Suppressor macrophage treated with lipopolysaccharide for 1 hour (primary cell): ENCODE measurements at regions not wholly inside any gene's neighbourhood (a gene's known extent, or its start where the extent isn't known, plus 50 kb on each side); places are given as distances from the start of the nearest gene placed in this dataset.

Experiments used
- DNase-seq, 3 donors: peaks; one replicate each; pipeline ENCODE4 v3.0.0-alpha.2; 2020 to 2022

DNA sequence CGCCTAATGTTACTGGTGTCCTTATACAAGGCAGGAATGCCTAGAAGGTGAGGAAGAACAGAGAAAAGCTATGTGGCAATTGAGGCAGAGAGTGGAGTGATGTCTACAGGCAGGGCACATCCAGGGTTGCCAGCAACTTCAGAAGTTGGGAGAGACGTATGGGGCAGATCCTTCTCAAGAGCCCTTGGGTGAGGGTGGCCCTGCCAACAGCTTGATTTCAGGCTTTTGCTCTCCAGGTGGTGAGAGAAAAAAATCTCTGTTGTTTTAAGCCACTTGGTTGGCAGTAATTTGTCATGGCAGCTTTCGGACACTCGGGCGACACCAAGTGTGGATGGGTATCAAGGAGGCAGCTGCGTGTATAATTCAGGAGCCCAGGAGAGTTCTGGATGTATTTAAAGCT is 217.4 kb upstream of the SMIM21 start:
- no peak for DNase-seq

DNA sequence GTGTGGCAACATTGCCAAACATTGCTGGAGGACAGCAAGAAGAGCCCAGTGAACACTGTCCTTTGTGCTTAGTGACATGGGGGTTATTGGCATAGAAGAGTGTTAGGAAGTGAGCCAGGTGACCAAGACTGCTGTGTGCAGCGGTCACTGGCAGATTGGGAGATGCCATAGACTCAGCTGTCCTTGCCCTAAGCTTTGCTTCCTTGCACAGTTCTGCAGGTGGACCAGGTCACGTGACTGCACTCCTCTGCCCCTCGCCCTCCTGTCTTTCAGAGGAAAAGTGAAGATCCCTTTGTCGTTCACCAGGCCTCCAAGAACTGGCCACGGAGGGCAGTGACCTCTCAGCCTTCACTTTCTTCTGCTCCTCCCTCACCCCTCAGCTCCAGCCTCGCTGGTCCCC is 215.6 kb upstream of the SMIM21 start:
- no peak for DNase-seq

DNA sequence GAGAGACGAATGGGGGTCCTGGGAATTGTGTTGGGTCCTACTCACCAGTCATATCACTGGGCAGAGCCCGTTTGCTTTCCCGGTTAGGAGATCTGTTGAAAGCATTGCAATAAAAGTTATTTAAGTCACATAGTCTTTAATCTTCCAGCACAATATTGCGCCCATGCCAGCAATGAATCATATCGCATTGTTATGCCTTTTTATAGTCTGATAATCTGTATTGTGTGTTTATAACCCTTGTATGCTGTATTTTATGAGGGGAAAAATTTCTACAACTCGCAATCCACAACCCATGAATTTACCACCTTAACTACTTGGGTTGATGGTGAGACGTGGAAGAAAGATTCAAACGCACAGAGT is 211.9 kb upstream of the SMIM21 start:
- DNase-seq: no peak

DNA sequence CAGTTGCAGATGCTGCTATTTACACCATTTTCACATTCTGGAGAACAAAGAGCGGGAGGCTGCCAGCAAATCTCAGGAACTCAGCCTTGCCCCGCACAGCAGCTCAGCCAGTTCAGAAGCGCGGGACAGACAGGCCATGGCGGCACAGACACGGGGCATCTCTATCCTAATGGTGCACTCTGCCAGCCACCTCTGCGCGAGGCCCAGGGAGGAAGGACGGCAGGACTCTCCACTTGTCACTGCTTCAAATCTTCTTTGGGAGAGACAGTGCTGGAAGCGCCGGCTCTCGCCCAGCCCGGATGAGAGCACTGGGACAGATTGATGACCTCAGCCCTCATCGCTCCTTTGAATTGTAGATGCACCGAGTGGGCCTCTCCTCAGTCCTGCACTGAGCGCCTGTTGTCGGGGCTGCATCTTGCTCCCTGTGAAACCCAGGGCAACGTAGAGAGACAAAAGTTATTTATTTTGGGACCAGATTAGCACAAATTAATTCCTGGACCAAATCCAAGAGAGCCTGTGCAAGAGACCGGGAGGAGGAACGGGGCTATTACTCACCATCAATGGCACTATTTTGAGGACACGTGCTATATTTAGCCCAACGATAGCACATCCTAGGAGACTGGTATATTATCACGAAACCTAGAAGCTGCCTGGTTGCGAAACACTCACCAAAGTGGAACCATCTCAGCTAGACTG is 211.4 kb upstream of the SMIM21 start:
- no peak for DNase-seq

DNA sequence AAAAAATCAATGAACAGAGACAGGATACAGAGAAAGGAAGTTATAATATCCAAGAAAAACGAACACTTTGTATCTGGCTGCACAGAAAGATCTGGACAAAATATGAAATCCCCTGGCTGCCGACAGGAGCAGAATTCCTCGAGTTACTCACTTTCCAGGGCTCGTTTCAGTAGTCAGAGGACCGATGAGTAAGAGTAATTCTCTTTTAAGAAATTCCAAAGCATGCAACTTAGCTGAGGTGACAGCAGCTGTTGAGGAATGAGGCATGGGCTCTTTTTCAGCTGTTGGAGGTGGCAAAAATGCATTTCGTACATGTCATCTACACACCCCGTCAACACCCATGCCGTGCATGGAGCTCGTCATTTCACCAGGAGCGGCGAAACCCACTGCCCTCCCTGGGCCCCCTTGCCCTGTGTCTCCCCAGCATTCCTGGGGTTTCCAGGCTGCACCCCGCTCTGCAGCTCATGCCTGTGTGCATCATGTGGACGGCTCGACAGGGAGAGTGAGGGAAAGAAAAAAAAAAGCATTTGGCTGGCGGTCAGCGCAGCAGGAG is 210.8 kb upstream of the SMIM21 start:
- no peak for DNase-seq

DNA sequence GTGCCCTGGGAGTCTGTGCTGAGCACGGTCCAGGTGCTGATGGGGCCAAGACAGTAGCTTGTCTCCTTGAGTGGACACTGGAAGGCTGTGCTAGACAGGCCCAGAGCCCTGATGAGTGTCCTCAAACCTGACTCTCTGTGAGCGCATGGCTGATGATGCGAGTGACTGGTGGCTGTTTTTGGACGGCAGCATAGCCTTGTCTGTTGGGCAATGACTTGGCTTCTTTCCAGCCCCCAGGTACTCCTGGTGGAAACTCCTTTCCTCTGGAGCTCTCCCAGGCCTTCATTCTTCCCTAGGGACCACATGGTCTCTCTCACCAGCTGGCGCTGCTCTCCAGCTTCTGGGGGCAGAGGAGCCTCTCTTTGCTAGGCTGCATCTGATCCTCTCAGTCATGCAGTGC is 207.6 kb upstream of the SMIM21 start:
- DNase-seq: no peak

DNA sequence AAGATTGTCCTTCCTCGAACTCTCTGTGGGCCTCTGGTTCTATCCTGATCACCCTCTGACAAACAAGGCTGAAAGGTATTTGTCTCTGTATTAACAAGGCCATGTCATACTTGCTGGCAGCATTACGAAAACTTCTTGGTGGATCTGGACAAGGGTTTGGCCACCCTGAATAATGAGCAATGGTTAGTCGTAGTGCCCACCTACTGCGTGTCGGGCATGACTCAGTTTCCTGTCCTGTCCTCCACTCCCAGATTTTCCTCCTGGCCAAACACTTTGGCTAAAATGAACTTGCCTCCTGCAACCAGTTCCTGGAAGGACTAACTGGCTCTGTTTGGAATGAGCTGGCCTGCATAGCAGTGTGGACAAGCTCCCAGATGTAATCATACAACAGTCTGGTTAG is 198.5 kb upstream of the SMIM21 start:
- no peak for DNase-seq

DNA sequence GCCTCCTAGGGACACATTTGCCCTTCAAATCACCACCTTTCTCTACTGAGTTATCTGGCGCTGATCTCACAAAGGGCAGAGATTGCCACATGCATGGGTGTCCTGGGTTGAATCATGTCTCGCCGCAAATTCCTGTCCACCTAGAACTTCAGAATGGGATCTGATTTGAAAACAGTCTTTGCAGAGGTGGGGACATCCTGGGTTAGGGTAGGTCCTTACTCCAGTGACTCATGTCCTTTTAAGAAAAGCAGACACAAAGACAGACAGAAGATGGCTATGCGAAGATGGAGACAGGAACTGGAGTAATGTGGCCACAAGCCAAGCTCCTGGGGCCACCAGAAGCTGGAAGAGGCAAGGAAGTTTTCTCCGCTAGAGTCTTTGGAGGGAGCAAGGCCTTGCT is 197.4 kb upstream of the SMIM21 start:
- no peak for DNase-seq

DNA sequence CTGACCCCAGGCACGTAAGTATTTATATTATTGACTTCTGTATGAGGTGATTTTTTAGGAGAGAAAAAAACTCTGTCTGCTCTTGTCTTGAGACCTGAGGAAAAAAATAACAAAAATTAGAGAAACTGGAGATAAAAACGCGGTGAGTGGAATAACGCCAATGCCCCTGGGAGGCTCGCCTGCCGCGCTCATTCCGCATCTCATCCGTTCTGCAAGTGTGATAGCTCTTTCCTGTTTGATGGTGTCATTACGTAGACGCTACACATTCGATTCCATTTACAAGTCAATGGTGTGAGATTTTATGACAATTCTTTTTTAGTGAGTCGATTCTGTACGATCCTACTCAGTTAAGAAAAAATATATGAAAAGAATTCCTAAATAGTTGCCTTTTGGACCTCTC is 194.3 kb upstream of the SMIM21 start:
- DNase-seq: no peak

DNA sequence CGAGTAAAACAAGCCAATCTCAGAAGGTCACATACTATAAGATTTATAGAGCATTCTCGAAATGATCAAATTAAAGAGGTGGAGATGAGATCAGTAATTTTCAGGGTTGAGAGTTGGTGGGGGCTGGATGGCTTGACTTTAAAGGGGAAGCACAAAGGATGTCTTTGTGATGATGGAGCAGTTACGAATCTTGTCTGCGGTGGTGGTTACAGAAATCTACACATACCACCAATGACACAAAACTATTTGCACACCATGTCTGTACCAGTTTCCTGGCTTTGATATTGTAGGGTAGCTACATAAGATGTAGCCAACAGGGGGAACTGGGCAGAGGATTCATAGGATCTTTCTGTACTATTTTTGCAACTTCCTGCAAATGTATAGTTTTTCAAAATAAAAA is 190.6 kb upstream of the SMIM21 start:
- no peak for DNase-seq

DNA sequence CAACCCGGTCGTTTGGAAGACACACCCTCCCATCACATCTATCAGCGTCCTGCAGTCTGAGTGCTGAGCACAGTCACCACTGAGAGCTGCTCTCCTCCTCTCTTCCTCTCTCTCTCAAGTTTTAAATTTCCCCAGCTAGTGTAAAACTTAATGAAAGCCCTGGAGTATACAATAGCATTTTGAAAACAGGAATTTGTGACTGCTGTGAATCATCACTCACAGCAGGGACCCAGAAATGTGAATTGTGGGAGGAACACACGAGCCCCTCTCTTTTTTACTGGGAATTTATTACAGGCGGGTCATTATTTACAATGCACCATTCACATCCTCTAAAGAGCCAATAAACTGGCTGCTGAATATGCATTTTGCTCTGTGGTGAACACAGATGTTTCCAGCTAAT is 185.0 kb upstream of the SMIM21 start:
- DNase-seq: no peak

DNA sequence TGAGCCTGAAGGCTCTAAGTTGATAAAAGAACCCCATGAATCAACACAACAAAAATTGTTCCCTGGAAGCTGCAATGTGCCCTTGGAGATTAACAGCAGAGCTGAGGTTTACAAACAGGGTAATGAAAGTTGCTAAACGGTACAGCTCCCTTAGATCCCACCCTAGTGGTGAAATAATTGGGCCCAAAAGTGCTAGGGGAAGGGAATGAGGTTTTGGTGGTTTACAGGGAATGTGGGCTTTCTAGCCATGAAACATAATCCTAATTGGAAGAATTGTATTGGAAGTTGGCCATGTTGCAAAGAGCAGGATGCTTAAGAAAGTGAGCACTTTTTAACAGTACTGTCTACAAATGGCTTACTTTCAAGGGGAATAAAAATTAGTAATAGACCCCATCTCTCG is 180.2 kb upstream of the SMIM21 start:
- DNase-seq: no peak

DNA sequence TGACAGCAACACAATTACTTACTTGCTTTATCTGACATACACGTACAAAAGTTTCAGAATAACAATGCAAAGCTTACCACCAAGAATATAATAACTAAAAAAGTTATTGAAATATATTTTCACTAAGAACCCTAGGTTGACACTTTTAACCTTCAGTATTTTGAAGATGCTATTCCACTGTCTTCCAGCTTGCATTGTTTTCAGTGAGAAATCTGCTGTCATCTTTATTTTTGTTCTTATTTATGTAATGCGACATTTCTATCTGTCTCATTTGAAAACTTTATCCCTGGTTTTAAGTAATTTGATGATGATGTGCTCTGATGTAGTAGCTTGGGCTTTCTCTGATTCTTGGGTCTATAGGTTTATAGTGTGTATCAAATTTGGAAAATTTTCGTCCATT is 165.0 kb upstream of the SMIM21 start:
- DNase-seq: no peak

DNA sequence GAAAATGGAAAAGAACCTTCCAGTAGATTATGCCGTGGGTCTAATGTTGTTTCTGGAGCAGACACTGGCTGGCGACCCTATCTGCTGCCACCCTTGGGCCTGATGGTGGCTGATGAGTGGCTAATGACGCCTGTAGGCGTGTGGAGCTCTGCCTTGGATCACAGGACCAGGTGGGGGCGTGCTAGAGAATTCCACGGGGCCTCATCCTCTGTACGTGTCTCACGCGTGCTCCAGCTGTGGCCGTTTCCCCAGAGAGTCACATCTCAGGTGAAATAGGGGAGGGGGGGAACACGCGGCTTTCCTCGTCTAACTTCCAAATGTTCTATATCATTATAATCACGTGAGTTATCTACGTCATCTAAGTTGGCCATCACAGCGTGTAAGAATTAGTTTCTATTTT is 160.9 kb upstream of the SMIM21 start:
- no peak for DNase-seq

DNA sequence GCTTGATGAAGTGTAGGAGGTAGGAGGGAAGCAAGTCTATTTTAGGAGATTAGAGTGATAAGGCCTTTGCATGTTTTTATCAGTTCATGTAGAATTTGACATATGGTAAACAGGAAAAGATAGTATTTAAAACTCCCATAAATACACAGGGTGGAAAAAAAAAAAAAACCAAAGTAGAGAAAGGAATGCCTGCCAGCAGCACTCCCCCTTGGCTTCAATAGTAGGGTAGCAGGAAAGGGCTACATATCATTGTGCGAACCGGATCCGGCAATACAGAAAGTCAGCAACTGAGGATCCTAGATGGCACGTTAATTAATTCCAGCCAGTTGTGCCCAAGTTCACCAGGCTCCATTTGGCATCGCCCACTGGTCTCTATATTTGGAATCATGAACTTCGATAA is 159.6 kb upstream of the SMIM21 start:
- DNase-seq: no peak

DNA sequence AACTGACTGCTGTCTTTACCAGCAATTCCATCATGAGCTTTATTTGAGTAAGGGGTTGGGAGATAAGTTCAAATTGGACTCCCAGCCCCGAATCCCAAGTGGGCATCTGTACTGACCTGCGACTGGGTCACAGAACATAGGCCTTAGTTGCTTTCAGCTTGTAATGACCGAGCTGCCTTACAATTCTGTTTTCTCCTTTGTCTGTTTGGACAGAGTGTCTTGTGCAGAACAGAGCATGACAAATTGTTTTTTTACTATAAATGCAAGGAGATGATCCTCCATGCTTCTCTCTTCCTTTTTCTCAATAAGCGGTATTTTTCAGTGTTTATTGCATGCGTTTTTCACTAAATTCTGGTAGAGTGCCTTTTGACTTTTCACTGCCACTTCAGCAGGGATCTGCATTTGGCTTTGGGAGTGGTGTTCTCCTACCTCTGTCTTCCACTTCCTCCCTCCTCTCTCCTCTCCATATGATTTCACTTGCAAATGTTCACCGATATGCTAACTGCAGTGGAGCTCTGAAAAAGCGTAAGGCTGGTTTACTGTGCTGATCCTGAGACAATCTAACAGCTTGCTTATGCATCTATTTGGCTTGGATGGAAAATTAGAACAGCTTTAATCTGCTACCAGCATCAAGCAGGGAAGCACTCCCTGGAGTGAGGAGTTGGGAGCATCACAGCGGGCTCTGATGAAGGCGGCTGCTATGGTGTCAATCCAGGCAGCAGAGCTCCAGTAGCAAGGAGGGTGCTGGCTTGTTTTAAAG is 158.8 kb upstream of the SMIM21 start:
- DNase-seq: no peak

DNA sequence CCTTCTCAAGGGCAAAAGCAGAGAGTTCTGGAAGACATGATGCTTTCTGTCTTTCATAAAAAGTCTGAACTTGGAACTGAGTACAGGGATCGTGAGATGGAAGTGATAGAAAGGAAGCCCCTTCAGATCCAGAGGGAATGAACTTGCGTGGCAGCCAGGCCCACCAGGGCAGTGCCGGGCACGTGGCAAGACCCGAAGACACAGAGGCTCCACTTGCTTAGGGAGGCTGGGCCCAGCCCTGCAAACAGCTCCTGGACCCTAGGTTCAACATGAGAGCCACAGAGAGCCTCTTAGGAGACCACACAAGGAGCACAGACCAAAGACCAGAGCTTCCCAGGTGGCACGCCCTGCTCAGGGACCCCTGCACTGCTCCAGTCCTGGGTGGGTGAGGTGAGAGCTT is 155.4 kb upstream of the SMIM21 start:
- no peak for DNase-seq

DNA sequence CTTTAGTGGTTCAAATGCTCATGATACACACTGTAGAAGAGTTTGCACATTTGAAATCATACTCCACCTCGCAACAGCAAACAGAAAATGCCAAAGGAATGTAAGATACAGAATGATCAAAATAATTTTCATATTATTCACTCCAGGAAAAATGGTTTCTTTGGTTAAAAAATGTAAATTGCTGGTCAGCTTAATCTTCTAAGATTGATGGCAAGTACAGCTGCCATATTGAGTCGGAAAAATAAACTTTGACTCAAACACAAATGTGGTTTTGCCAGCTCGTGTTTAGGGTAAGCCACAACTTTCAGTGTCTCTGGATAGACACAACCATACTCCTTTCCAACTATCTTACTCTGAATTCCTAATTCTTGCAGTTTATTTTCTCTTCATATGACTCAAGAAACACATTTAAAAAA is 154.9 kb upstream of the SMIM21 start:
- no peak for DNase-seq

DNA sequence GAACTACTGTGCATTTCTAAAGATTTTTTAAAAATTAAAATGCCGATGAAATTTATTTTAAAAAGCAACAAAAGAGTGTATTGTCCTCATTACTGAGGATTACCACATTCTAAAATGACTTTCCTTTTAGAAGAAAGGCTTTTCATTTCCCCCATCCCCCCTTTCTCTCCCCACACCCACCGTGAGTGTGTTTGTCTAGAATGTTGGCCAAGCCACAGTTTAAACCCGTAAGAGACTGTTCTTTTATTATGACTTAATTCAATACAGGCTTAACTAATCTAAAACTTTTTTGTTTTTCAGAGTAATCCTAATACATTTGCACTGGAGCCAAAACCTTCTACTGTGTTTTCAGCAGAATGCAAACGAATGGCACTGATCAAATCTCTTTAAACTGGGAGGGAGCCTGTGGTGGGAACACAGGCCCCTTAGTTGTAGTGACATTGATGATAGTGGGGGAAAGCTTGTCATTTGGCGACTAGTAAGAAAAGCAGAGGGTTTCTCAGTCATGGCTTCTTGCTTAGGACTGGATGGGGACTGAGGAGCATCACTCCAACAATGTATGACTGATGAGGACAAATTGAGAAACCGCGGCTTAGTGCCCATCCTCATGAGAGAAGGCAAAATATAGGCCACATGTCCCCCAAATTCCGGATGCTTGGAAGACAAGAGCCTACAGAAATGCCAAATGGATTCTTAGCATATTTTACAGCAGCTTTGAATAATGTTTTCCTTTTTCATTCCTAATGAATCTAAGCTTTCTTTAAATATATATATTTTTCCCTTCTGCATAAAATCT is 154.0 kb upstream of the SMIM21 start:
- DNase-seq: no peak

DNA sequence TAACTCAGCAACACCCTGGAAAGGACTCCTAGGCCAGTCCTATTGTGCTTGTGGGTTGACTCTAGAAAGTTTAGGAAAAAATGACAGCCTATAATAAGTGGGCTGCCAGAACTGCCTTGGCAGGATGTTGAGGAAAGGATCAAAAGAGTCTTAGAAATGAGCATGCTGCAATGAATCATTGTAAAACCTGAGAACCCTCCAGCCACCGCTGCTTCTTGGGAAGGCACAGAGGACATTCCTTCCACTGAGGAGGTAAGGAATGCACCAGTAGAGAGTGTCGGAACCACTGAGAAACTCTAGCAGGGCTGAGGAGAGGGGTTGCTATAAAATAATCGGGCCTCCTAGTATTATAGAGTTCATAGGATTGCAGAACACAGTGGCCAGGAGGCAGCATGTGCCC is 146.7 kb upstream of the SMIM21 start:
- DNase-seq: no peak

DNA sequence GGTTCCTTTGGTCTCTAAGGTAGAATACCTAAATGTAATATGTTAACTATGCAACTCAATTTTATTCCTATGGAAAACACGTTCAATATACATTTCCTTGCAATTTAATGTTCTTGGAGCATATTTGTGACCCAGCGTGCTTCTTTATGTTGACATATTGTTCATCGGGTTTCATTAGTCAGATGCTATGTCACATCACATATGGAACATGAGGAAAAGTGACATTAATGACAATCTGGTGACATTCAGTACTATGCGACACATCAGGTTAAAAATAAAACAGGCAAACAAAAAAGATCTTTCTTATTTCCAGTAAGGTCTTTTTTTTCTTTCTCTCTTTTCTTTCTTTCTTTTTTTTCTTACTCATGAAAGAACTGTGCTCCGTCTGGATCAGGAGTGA is 135.6 kb upstream of the SMIM21 start:
- DNase-seq: no peak

DNA sequence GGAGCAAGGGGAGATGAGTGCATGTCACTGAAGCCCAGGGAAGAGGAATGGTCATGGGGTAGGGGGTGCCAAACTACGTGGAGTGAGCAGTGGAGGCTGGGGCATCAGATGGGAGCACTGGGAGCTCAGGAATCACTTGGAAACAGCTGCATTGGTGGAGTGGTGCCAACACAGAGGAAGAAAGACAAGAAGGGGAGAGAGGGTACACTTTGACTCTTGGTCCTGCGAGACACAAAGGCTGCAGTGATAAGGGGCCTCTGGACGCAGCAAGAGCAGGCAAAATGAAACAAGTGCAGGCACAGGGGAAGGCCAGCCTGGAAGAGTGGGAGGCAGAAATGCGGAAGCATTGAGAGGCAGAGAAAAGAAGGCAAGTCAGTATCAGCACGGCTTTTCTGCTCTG is 134.7 kb upstream of the SMIM21 start:
- DNase-seq: no peak

DNA sequence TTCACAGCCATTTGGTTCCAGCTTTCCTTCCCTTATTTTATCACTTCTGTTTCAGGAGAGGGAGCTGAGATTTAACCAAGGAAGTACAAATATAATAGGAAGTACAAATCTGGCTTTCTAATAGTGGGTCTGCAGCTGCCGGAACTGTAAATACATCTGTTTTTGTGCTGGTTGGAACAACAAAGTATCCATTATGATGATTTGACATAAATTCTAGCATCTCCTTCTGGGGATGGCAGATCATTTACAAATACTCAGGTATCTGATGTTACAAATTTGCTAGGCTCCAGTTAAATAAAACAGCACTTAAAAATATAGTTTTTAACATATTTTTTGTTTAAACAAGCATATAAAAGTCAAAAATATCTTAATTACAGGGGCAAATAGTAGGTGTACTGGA is 131.3 kb upstream of the SMIM21 start:
- no peak for DNase-seq

DNA sequence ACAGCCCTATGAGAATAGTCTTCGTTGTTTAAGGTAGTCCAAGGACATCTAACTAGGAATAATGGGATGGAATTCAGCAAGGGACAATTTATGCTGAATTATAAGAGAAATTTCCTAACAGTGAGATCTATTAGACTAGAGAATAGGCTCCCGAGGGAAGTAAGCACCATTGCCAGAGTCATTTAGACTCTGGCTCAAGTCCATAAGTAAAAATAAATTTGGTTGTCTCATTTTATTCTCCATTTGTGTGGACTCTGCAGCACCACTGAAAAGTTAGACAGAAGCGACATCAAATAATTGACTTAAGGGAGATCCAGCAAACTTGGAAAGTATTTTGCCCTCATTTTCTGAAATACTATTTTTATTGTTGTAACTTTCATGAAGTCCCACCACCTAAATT is 129.3 kb upstream of the SMIM21 start:
- no peak for DNase-seq
